HepG2 (cell line): ENCODE measurements at regions not wholly inside any gene's neighbourhood (a gene's known extent, or its start where the extent isn't known, plus 50 kb on each side); places are given as distances from the start of the nearest gene placed in this dataset.

Experiments
- ATAC-seq: fragments of 200-7000 bp; cut with Tn5 transposase; 3 replicates; pipeline ENCODE4 v1.9.1; 2020; ENCODE audit warnings: mild to moderate bottlenecking, moderate library complexity
- BruUV-seq: library from RNA; stranded (reverse); fragments of 400-500 nt; replicated peaks from 2 replicates; lab custom pipeline; 2021; lab: Mats Ljungman, UMichigan
- CTCF ChIA-PET: fragments of 300-600 bp; formaldehyde crosslinking; extraction: SDS; loops from one replicate; lab custom pipeline; 2021; ENCODE audit warnings: low total read pairs, inconsistent platforms, low intra/inter-chr PET ratio; lab: Yijun Ruan, JAX
- POLR2A ChIA-PET: fragments of 350-600 bp; sonication (Branson Sonifier 250); formaldehyde crosslinking; loops from one replicate; lab custom pipeline; 2020; ENCODE audit warnings: antibody characterized with exemption, inconsistent platforms; lab: Yijun Ruan, JAX
- DNase-seq: peaks from one replicate; pipeline ENCODE4 v3.0.0-alpha.2; 2015; ENCODE audit warnings: low spot score
- FAIRE-seq: peaks from 3 replicates; lab custom pipeline; 2011; peaks lifted over from hg19 to GRCh38; lab: Jason Lieb, UNC
- H2AFZ ChIP-seq: one replicate; pipeline ENCODE4 v1.6.1; 2011; ENCODE audit warnings: low read length, inconsistent platforms
- H3K27ac ChIP-seq: fragments of 300-600 bp; 3 replicates; pipeline ENCODE4 v1.8.0; 2011; ENCODE audit warnings: mixed run types, mild to moderate bottlenecking, mixed read lengths, low read length, inconsistent platforms; ENCODE audit not compliant: insufficient read depth; ENCODE audit errors: extremely low read length
- H3K27me3 ChIP-seq, 2 experiments: fragments of 200-600 bp in 1 of 2; 2 replicates in 1 of 2; 3 replicates in 1 of 2; pipeline versions ENCODE4 v1.6.0 to v1.8.0; 2011; ENCODE audit warnings: low read length in 2 of 2, mild to moderate bottlenecking in 2 of 2, moderate library complexity in 2 of 2, inconsistent platforms in 1 of 2; ENCODE audit not compliant: insufficient read depth in 2 of 2, control insufficient read depth in 1 of 2
- H3K36me3 ChIP-seq, 2 experiments: fragments of 200-600 bp in 1 of 2; replicated peaks in 1 of 2; 2 replicates in 1 of 2; 3 replicates in 1 of 2; pipeline versions ENCODE4 v1.5.1 to v1.8.0; 2011; ENCODE audit warnings: low read length in 2 of 2, inconsistent platforms in 1 of 2; ENCODE audit not compliant: insufficient read depth in 2 of 2, control insufficient read depth in 1 of 2
- H3K4me1 ChIP-seq: 2 replicates; pipeline ENCODE4 v1.5.1; 2012; ENCODE audit warnings: low read length, inconsistent platforms; ENCODE audit not compliant: insufficient read depth
- H3K4me2 ChIP-seq: 2 replicates; pipeline ENCODE4 v1.6.0; 2011; ENCODE audit warnings: low read depth, low read length, inconsistent platforms
- H3K4me3 ChIP-seq, 3 experiments: fragments of 200-600 bp in 1 of 3; sonication (generic), shearing (Covaris generic) in 1 of 3; replicated peaks in 1 of 3; 2 replicates each; pipeline ENCODE4 v1.5.1; 2011 to 2016; ENCODE audit warnings: low read length in 3 of 3, inconsistent platforms in 2 of 3, low read depth in 2 of 3, mild to moderate bottlenecking in 2 of 3, control low read depth in 1 of 3, mixed read lengths in 1 of 3; ENCODE audit not compliant: insufficient read depth in 1 of 3
- H3K79me2 ChIP-seq: one replicate; pipeline ENCODE4 v1.6.1; 2011; ENCODE audit warnings: low read length, inconsistent platforms; ENCODE audit not compliant: insufficient read depth
- H3K9ac ChIP-seq: 2 replicates; pipeline ENCODE4 v1.6.0; 2011; ENCODE audit warnings: mild to moderate bottlenecking, low read depth, low read length, inconsistent platforms; ENCODE audit not compliant: insufficient read depth
- H3K9me3 ChIP-seq: 2 replicates; pipeline ENCODE4 v1.5.1; 2012; ENCODE audit warnings: mild to moderate bottlenecking, low read length
- H4K20me1 ChIP-seq: 2 replicates; pipeline ENCODE4 v1.6.0; 2011; ENCODE audit warnings: inconsistent platforms, mild to moderate bottlenecking, low read length, moderate library complexity; ENCODE audit not compliant: insufficient read depth
- ATF7 ChIP-seq, 2 experiments: fragments of 450-650 bp in 1 of 2; sonication (generic) in 1 of 2; formaldehyde crosslinking in 1 of 2; IDR thresholded peaks; 2 replicates each; pipeline versions ENCODE4 v1.4.0 to v1.6.1; 2016 to 2020; ENCODE audit warnings: antibody characterized with exemption in 1 of 2, mild to moderate bottlenecking in 1 of 2, missing genetic modification reagents in 1 of 2
- FOXK2 ChIP-seq: fragments of 450-650 bp; IDR thresholded peaks from 2 replicates; pipeline ENCODE4 v1.6.1; 2016
- NR2C2 ChIP-seq: sonication (generic); formaldehyde crosslinking; IDR thresholded peaks from 2 replicates; pipeline ENCODE4 v1.4.0; 2020; ENCODE audit warnings: missing genetic modification reagents, mild to moderate bottlenecking, moderate library complexity, borderline replicate concordance
- NR2F2 ChIP-seq: IDR thresholded peaks from 2 replicates; pipeline ENCODE4 v1.6.1; 2012; ENCODE audit warnings: low read depth, inconsistent platforms, borderline replicate concordance
- POLR2A ChIP-seq, 2 experiments: IDR thresholded peaks; 2 replicates each; pipeline ENCODE4 v1.6.1; 2011; ENCODE audit warnings: low read depth in 2 of 2, low read length in 2 of 2, mild to moderate bottlenecking in 1 of 2, moderate library complexity in 1 of 2; ENCODE audit not compliant: insufficient read depth in 1 of 2
- YEATS4 ChIP-seq: sonication (generic); formaldehyde crosslinking; IDR thresholded peaks from 2 replicates; pipeline ENCODE4 v1.4.0; 2020; ENCODE audit warnings: missing genetic modification reagents, borderline replicate concordance
- ZFX ChIP-seq: sonication (generic); formaldehyde crosslinking; IDR thresholded peaks from 2 replicates; pipeline ENCODE4 v1.4.0; 2020; ENCODE audit warnings: mild to moderate bottlenecking, low read depth, missing genetic modification reagents, moderate library complexity
- ZKSCAN1 ChIP-seq: fragments of 150-350 bp; IDR thresholded peaks from 2 replicates; pipeline ENCODE4 v1.6.1; 2014; ENCODE audit warnings: low read length
- ZMYM4 ChIP-seq: sonication (generic); formaldehyde crosslinking; IDR thresholded peaks from 2 replicates; pipeline ENCODE4 v1.8.1; 2023; ENCODE audit warnings: mild to moderate bottlenecking, missing genetic modification reagents
- ZNF180 ChIP-seq: sonication (generic); formaldehyde crosslinking; IDR thresholded peaks from 2 replicates; pipeline ENCODE4 v1.4.0; 2020; ENCODE audit warnings: low read depth, missing genetic modification reagents, borderline replicate concordance
- ZNF331 ChIP-seq: sonication (generic); formaldehyde crosslinking; IDR thresholded peaks from 2 replicates; pipeline ENCODE4 v1.4.0; 2020; ENCODE audit warnings: missing genetic modification reagents
- ZNF33B ChIP-seq: sonication (generic); formaldehyde crosslinking; IDR thresholded peaks from 2 replicates; pipeline ENCODE4 v1.5.1; 2020; ENCODE audit warnings: mild to moderate bottlenecking, missing genetic modification reagents
- WGBS: methylation state at CpG from one replicate; pipeline ENCODE4 v1.1.6; 2017; ENCODE audit warnings: low lambda C conversion rate; 5-methylcytosine and 5-hydroxymethylcytosine counted together
- in situ Hi-C: cut with HindIII; loops from 2 replicates; pipeline ENCODE4 v1.10.0; 2017; ENCODE audit warnings: low pct_unique_long_range_greater_than_20kb; ENCODE audit not compliant: extremely low pct_ligation_motif_present
- intact Hi-C: fragments of 100-400 bp; cut with micrococcal nuclease; formaldehyde crosslinking; loops from one replicate; pipeline ENCODE4 v1.10.0; 2022; ENCODE audit not compliant: unreplicated experiment
- TF ChIP-seq, protein P1 (sequence below): sonication (generic); formaldehyde crosslinking; IDR thresholded peaks from 2 replicates; pipeline ENCODE4 v1.5.0; 2020; ENCODE audit warnings: mild to moderate bottlenecking, missing genetic modification reagents
- TF ChIP-seq, protein P2 (sequence below): IDR thresholded peaks from 2 replicates; pipeline ENCODE4 v1.6.1; 2012; ENCODE audit warnings: low read depth, low read length, improper control_type of control experiment
- TF ChIP-seq, protein P3 (sequence below): sonication (generic); formaldehyde crosslinking; IDR thresholded peaks from 2 replicates; pipeline ENCODE4 v1.8.0; 2022; ENCODE audit warnings: missing genetic modification reagents, mild to moderate bottlenecking, borderline replicate concordance
- TF ChIP-seq, protein P4 (sequence below): sonication (generic); formaldehyde crosslinking; IDR thresholded peaks from 2 replicates; pipeline ENCODE4 v1.5.0; 2020; ENCODE audit warnings: missing genetic modification reagents, mild to moderate bottlenecking, borderline replicate concordance

DNA sequence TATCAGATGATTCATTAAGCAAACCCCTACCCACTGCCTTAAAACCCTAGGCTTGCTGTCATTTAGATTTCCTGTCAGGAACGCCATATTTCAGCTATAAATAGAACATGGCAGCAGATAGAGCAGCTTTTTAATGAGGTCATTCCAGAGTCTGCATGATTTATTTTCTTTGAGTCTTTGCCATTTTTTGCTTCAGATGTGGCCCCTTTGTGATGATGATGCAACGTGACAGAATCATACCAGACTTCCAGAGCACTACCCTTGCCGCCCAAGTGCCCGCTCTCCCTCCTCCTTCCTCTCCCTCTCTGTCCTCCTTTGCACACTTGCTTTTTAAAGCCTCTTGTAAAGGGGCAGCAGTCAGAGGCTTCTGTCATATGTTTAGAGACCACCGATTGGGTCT, 55.5 kb upstream of the TRIM67 start:
- H4K20me1 ChIP-seq = no peaks in the 10 kb centered on the region
- no peaks in the 10 kb centered on the region for H3K36me3 ChIP-seq
- no peaks in the 10 kb centered on the region for H3K4me1 ChIP-seq
- in situ Hi-C loops = no loop called here
- intact Hi-C loops = no loop called here
- H3K79me2 ChIP-seq = no peaks in the 10 kb centered on the region
- no peak overlapping the region for H3K4me3 ChIP-seq
- FAIRE-seq = no peak
- POLR2A ChIA-PET = no interaction called here
- CTCF ChIA-PET = no interaction called here
- H3K27me3 ChIP-seq = peaks cover 2 to 15% of the 10 kb centered on the region in 2 experiments; a peak in 3 of 5 replicates
- no TSS peak for BruUV-seq
- H3K9ac ChIP-seq = no peak overlapping the region
- WGBS = 38% methylated on average over 5 of the region's 5 CpGs
- H3K27ac ChIP-seq = no peak overlapping the region
- H3K4me2 ChIP-seq = no peak overlapping the region
- no peaks in the 10 kb centered on the region for H3K9me3 ChIP-seq
- no peak for DNase-seq
- no peak for ATAC-seq
- no peak for TF ChIP-seq FOXK2
- TF ChIP-seq ATF7 (IDR thresholded peaks at IDR 0.05) = peak; percentile 36
- no peak for TF ChIP-seq ATF7 (CRISPR knock-in tag; IDR thresholded peaks at IDR 0.05)
- H2AFZ ChIP-seq = no peak overlapping the region

DNA sequence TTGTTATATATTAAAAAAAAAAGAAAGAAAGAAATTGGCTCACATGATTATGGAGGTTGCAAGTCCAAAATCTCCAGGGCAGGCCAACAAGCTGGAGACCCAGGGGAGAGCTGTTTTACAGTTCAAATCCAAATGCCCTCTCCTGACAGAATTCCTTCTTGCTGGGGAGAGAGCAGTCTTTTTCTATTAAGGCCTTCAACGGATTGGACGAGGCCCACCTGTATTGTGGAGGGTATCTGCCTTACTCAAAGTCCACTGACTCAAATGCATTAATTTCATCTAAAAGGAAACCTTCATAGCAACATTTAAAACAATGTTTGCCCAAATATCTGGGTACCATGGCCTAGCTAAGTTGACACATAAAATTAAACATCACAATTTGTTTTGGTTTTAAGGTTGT, 56.9 kb upstream of the TRIM67 start:
- no peak for ATAC-seq
- Histone ChIP-seq H3K9ac (no peak overlapping the region), H3K27me3 (peaks cover 2 to 15% of the 10 kb centered on the region in 2 experiments; a peak in 3 of 5 replicates), H3K9me3 (no peaks in the 10 kb centered on the region), H3K27ac (no peak overlapping the region), H3K4me3 (no peak overlapping the region), H3K36me3 (no peaks in the 10 kb centered on the region), H4K20me1 (no peaks in the 10 kb centered on the region), H3K79me2 (no peaks in the 10 kb centered on the region), H2AFZ (no peak overlapping the region), H3K4me1 (no peaks in the 10 kb centered on the region), H3K4me2 (no peak overlapping the region)
- intact Hi-C loops (no loop called here), in situ Hi-C loops (no loop called here)
- FAIRE-seq = no peak
- ChIA-PET CTCF (no interaction called here), POLR2A (no interaction called here)
- 0% methylated on average over 2 of the region's 2 CpGs for WGBS
- BruUV-seq = no TSS peak
- no peak for DNase-seq
- TF ChIP-seq, protein P1, sequence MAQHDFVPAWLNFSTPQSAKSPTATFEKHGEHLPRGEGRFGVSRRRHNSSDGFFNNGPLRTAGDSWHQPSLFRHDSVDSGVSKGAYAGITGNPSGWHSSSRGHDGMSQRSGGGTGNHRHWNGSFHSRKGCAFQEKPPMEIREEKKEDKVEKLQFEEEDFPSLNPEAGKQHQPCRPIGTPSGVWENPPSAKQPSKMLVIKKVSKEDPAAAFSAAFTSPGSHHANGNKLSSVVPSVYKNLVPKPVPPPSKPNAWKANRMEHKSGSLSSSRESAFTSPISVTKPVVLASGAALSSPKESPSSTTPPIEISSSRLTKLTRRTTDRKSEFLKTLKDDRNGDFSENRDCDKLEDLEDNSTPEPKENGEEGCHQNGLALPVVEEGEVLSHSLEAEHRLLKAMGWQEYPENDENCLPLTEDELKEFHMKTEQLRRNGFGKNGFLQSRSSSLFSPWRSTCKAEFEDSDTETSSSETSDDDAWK (CRISPR knock-in tag) = no peak
- TF ChIP-seq NR2F2 = no peak
- no peak for TF ChIP-seq ZNF180
- no peak for TF ChIP-seq ZFX (CRISPR knock-in tag)
- TF ChIP-seq YEATS4 = no peak
- TF ChIP-seq NR2C2 (CRISPR knock-in tag) = no peak
- TF ChIP-seq POLR2A (IDR thresholded peaks at IDR 0.05; ENCODE audit: insufficient read depth in 1 of 2, low read depth in 2 of 2, low read length in 2 of 2) = no peak
- TF ChIP-seq ZMYM4 = no peak
- no peak for TF ChIP-seq ZKSCAN1
- TF ChIP-seq, protein P2, sequence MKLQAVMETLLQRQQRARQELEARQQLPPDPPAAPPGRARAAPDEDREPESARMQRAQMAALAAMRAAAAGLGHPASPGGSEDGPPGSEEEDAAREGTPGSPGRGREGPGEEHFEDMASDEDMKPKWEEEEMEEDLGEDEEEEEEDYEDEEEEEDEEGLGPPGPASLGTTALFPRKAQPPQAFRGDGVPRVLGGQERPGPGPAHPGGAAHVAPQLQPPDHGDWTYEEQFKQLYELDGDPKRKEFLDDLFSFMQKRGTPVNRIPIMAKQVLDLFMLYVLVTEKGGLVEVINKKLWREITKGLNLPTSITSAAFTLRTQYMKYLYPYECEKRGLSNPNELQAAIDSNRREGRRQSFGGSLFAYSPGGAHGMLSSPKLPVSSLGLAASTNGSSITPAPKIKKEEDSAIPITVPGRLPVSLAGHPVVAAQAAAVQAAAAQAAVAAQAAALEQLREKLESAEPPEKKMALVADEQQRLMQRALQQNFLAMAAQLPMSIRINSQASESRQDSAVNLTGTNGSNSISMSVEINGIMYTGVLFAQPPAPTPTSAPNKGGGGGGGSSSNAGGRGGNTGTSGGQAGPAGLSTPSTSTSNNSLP = no peak
- no peak for TF ChIP-seq ZNF33B (CRISPR knock-in tag)
- TF ChIP-seq, protein P3, sequence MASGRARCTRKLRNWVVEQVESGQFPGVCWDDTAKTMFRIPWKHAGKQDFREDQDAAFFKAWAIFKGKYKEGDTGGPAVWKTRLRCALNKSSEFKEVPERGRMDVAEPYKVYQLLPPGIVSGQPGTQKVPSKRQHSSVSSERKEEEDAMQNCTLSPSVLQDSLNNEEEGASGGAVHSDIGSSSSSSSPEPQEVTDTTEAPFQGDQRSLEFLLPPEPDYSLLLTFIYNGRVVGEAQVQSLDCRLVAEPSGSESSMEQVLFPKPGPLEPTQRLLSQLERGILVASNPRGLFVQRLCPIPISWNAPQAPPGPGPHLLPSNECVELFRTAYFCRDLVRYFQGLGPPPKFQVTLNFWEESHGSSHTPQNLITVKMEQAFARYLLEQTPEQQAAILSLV (CRISPR knock-in tag) = no peak
- TF ChIP-seq, protein P4, sequence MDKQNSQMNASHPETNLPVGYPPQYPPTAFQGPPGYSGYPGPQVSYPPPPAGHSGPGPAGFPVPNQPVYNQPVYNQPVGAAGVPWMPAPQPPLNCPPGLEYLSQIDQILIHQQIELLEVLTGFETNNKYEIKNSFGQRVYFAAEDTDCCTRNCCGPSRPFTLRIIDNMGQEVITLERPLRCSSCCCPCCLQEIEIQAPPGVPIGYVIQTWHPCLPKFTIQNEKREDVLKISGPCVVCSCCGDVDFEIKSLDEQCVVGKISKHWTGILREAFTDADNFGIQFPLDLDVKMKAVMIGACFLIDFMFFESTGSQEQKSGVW (CRISPR knock-in tag) = no peak
- no peak for TF ChIP-seq ZNF331 (CRISPR knock-in tag)
